ENCODE measurements at regions not wholly inside any gene's neighbourhood (a gene's known extent, or its start where the extent isn't known, plus 50 kb on each side); places are given as distances from the start of the nearest gene placed in this dataset.

DNA sequence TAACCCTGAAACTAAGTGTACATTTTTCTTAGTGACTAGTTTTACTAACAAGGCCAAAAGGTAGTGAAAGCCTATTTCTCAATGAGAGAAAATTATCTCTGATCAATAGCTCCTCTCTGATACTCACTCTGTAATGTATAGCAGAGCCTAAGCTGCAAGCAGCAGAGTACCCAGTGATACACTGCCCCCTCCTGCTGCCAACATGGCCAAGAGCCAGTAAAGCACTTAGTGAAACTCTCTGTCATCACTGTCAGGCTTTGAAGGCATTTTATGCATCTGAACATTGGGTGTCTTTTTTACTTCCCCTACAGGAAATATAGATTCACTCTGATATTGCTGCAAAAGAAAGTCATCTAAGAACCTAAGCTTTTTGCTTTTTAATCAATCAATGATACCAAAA is 784.1 kb upstream of the CDH7 start:
- Histone ChIP-seq H3K4me1 (ENCODE audit: control insufficient read depth in 2 of 3, insufficient read depth in 2 of 3, low read depth in 1 of 3, low read length in 3 of 3) (no peaks in the 10 kb centered on the region), H3K9me3 (ENCODE audit: control insufficient read depth in 2 of 3, insufficient read depth in 1 of 3, low read length in 3 of 3) (no peaks in the 10 kb centered on the region), H3K4me3 (ENCODE audit: low read length in 3 of 3) (no peak overlapping the region), H3K36me3 (ENCODE audit: control insufficient read depth in 2 of 3, insufficient read depth in 3 of 3, low read length in 3 of 3) (no peaks in the 10 kb centered on the region), H3K27ac (ENCODE audit: low read depth in 2 of 2, low read length in 2 of 2) (no peak overlapping the region), H3K9ac (ENCODE audit: low read length in 3 of 3) (no peak overlapping the region), H3K27me3 (ENCODE audit: control insufficient read depth, insufficient read depth, low read length) (no peaks in the 10 kb centered on the region)
- TF ChIP-seq, protein P1, sequence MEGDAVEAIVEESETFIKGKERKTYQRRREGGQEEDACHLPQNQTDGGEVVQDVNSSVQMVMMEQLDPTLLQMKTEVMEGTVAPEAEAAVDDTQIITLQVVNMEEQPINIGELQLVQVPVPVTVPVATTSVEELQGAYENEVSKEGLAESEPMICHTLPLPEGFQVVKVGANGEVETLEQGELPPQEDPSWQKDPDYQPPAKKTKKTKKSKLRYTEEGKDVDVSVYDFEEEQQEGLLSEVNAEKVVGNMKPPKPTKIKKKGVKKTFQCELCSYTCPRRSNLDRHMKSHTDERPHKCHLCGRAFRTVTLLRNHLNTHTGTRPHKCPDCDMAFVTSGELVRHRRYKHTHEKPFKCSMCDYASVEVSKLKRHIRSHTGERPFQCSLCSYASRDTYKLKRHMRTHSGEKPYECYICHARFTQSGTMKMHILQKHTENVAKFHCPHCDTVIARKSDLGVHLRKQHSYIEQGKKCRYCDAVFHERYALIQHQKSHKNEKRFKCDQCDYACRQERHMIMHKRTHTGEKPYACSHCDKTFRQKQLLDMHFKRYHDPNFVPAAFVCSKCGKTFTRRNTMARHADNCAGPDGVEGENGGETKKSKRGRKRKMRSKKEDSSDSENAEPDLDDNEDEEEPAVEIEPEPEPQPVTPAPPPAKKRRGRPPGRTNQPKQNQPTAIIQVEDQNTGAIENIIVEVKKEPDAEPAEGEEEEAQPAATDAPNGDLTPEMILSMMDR (IDR thresholded peaks at IDR 0.05; ENCODE audit: borderline replicate concordance, extremely low read depth, insufficient read depth) = no peak
- FAIRE-seq (no peak), DNase-seq (peak in 2 of 5 donors; percentile 5 to 17)
- intact Hi-C loops (cut with DNase I) = no loop called here

DNA sequence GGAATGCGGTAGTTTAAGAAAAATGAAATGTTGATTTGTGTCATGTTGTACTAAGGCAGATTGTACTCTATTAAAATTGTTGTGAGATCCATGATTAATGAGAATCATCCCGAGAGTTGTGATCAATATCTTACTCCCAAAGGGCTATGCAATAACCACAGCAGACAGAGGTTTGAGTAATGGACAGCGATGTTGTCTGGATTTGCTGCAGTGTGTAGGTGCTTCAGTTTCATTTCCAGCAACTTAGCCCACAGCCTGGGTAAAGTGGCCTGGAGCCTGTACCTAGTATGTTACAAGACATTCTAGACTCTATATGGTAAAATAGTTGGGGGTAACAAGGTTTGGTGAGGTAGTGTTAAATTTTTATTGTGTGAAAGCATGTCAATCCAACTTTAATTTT is 794.3 kb upstream of the CDH7 start:
- intact Hi-C loops (cut with DNase I) = no loop called here
- Histone ChIP-seq H3K27me3 (ENCODE audit: control insufficient read depth, insufficient read depth, low read length) (no peaks in the 10 kb centered on the region), H3K27ac (ENCODE audit: low read depth in 2 of 2, low read length in 2 of 2) (no peak overlapping the region), H3K9me3 (ENCODE audit: control insufficient read depth in 2 of 3, insufficient read depth in 1 of 3, low read length in 3 of 3) (no peaks in the 10 kb centered on the region), H3K36me3 (ENCODE audit: control insufficient read depth in 2 of 3, insufficient read depth in 3 of 3, low read length in 3 of 3) (no peaks in the 10 kb centered on the region), H3K4me3 (ENCODE audit: low read length in 3 of 3) (no peak overlapping the region), H3K9ac (ENCODE audit: low read length in 3 of 3) (no peak overlapping the region), H3K4me1 (ENCODE audit: control insufficient read depth in 2 of 3, insufficient read depth in 2 of 3, low read depth in 1 of 3, low read length in 3 of 3) (no peaks in the 10 kb centered on the region)
- no peak for FAIRE-seq
- DNase-seq = no peak
- TF ChIP-seq, protein P1 (IDR thresholded peaks at IDR 0.05; ENCODE audit: borderline replicate concordance, extremely low read depth, insufficient read depth) = no peak

DNA sequence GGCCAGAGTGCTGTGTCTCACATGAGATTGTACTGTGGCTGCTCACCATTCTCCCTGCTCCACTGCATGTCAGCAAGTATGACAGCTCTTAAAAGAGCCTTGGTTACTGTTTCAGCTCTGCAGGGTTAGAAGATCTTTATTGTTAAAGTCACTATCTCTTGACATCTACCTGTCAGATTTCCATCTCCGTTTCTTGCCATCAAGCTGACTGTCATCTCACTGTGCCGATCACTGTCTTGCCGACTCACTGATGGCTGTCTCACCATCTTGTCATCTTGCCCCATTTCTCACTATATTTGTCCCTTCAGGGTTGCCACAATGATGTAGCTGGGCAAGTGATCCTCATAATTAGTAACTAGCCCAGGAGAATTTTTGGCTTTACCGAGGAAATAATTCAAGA is 800.9 kb upstream of the CDH7 start:
- H3K9ac ChIP-seq (ENCODE audit: low read length in 3 of 3) = no peak overlapping the region
- DNase-seq (no peak), FAIRE-seq (no peak)
- H3K4me3 ChIP-seq (ENCODE audit: low read length in 3 of 3) = no peak overlapping the region
- TF ChIP-seq, protein P1 (IDR thresholded peaks at IDR 0.05; ENCODE audit: borderline replicate concordance, extremely low read depth, insufficient read depth) = no peak
- no peaks in the 10 kb centered on the region for H3K36me3 ChIP-seq (ENCODE audit: control insufficient read depth in 2 of 3, insufficient read depth in 3 of 3, low read length in 3 of 3)
- no peaks in the 10 kb centered on the region for H3K9me3 ChIP-seq (ENCODE audit: control insufficient read depth in 2 of 3, insufficient read depth in 1 of 3, low read length in 3 of 3)
- H3K4me1 ChIP-seq (ENCODE audit: control insufficient read depth in 2 of 3, insufficient read depth in 2 of 3, low read depth in 1 of 3, low read length in 3 of 3) = no peaks in the 10 kb centered on the region
- intact Hi-C loops (cut with DNase I) = no loop called here
- H3K27me3 ChIP-seq (ENCODE audit: control insufficient read depth, insufficient read depth, low read length) = no peaks in the 10 kb centered on the region
- H3K27ac ChIP-seq (ENCODE audit: low read depth in 2 of 2, low read length in 2 of 2) = no peak overlapping the region

DNA sequence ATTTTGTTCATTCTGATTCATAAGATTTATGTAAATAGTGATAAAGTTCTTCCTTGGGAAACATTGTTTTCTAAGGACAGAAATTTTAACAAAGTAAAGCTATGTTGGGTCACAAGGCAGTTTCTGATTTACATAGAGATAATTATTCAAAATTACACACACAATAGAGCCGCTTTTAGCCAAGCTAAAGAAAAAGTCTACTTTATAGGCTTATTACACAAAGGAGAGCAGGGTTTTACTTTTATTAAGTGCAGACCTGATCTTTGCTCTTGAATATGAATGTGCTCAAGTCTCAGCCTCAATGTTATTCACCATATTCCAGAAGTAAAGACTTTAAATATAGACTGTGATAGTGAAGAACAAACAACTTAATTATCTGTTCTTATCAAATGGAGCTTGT is 787.8 kb upstream of the LINC00305 start:
- FAIRE-seq (no peak), DNase-seq (no peak)
- Histone ChIP-seq H3K9ac (ENCODE audit: low read length in 3 of 3) (no peak overlapping the region), H3K9me3 (ENCODE audit: control insufficient read depth in 2 of 3, insufficient read depth in 1 of 3, low read length in 3 of 3) (no peaks in the 10 kb centered on the region), H3K36me3 (ENCODE audit: control insufficient read depth in 2 of 3, insufficient read depth in 3 of 3, low read length in 3 of 3) (no peaks in the 10 kb centered on the region), H3K4me3 (ENCODE audit: low read length in 3 of 3) (no peak overlapping the region), H3K4me1 (ENCODE audit: control insufficient read depth in 2 of 3, insufficient read depth in 2 of 3, low read depth in 1 of 3, low read length in 3 of 3) (no peaks in the 10 kb centered on the region), H3K27me3 (ENCODE audit: control insufficient read depth, insufficient read depth, low read length) (no peaks in the 10 kb centered on the region), H3K27ac (ENCODE audit: low read depth in 2 of 2, low read length in 2 of 2) (no peak overlapping the region)
- intact Hi-C loops (cut with DNase I) = no loop called here
- TF ChIP-seq, protein P1 (IDR thresholded peaks at IDR 0.05; ENCODE audit: borderline replicate concordance, extremely low read depth, insufficient read depth) = no peak

All from kidney (tissue), 13 donors.